GM19099 (cell line): ENCODE measurements at regions not wholly inside any gene's neighbourhood (a gene's known extent, or its start where the extent isn't known, plus 50 kb on each side); places are given as distances from the start of the nearest gene placed in this dataset.

Experiments used
- POLR2A ChIP-seq: IDR thresholded peaks from 3 replicates; pipeline ENCODE4 v1.6.1; 2011; ENCODE audit warnings: low read depth; ENCODE audit not compliant: insufficient read length; ENCODE audit errors: extremely low read depth

- no peak for TF ChIP-seq POLR2A
Measured at GRCh38 chr21:25170681-25171080, 436.6 kb downstream of the MRPL39 start.

DNA sequence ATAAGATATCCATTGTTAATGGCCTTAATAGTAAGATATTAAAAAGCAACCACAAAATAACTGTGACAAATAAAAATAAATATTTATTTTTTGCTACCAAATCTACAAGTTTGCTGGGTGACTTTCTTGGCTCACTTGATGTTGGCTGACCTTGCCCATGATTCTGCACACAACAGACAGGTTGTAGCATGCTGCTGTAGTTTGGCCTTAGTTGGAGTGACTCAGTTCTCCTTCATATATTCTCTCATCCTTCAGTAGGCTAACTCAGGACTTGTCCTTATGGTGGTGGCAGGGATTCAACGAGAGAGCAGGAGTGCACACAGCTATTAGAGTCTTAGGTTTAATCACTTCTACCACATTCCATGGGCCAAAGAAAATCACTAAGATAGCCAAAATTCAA is 437.9 kb downstream of the MRPL39 start:
- TF ChIP-seq POLR2A = no peak

GRCh38 chr21:25161571-25161970 is 445.7 kb downstream of the MRPL39 start:
- TF ChIP-seq POLR2A = no peak

- no peak for TF ChIP-seq POLR2A
Measured at GRCh38 chr21:25149022-25149421, 458.3 kb downstream of the MRPL39 start.

GRCh38 chr21:25139414-25139813 is 467.9 kb downstream of the MRPL39 start:
- no peak for TF ChIP-seq POLR2A

DNA sequence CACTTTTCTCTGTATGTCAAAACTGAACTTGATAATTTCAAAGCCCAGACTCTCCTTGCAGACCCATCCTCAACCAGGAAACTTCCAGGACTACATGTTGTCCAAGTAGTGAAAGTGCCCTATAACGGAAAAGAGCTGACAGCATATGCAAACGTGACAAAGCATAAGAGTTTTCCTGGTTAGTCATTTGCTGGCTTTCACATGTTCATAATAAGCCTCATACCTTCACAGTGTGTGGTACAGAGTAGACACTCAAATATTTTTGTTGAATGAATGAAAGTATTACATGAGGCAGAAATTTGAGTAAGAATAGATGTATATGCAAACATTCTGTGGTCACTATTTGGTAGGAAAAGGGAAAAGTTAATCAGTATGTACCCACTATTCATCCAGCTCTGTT is 473.3 kb downstream of the MRPL39 start:
- no peak for TF ChIP-seq POLR2A

GRCh38 chr21:25127811-25128210 is 479.5 kb downstream of the MRPL39 start:
- no peak for TF ChIP-seq POLR2A

GRCh38 chr21:25127007-25127406 is 480.3 kb downstream of the MRPL39 start:
- TF ChIP-seq POLR2A = no peak

DNA sequence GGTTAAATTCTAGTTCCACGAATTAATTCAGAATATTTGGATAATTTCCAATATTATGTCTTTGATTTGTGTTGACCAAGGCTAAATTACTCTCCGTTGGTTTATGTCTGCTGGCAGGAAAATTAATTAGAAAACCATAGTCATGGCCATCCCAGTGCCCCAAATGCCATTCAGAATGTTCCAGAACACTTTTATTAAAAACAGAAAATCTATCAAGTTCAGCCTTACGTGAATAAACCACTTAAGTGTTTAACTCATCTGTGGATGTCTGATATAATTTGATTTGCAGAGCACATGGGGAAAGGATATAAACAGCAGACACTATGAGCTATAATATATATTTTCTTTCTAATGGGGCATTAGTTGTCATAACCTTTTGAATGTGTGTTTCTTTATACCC is 480.7 kb downstream of the MRPL39 start:
- no peak for TF ChIP-seq POLR2A

GRCh38 chr21:25118648-25119047 is 488.6 kb downstream of the MRPL39 start:
- TF ChIP-seq POLR2A = no peak

- no peak for TF ChIP-seq POLR2A
Measured at GRCh38 chr21:25115021-25115420, 492.3 kb downstream of the MRPL39 start.

- TF ChIP-seq POLR2A = no peak
Measured at GRCh38 chr21:25107708-25108107, 499.6 kb downstream of the MRPL39 start.

DNA sequence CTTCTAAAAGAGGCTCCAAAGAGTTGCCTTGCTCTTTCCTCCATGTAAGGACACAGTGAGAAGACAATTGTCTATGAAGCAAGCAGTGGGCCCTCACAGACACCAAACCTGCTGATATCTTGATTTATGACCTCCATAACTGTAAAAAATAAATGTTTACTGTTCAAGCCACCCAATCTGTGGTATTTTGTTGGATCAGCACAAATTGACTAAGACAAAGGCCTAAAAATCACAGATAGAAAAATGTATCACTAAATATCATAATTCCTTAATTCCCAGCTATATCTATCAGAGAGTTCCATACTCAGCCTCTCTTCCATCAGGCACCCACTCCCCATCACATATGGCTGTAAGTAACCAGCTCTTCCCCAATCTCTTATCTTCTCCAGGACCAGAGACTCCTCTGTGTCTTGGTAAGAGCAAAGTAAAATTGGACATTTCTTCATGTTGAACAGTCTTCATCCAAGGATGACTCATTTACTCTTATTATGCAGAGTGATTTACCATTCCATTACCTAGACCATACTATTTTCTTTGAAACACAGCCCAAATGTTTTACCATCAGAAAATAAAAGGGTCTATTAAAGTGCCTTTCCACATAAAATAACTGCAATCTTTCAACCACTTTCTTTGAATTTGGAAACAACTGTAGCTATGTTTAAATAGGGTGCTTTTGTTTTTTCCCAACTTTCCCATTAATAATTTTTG is 503.6 kb downstream of the MRPL39 start:
- no peak for TF ChIP-seq POLR2A

- TF ChIP-seq POLR2A = no peak
Measured at GRCh38 chr21:25097648-25098047, 509.6 kb downstream of the MRPL39 start.

GRCh38 chr21:25094695-25095094 is 512.6 kb downstream of the MRPL39 start:
- no peak for TF ChIP-seq POLR2A

- no peak for TF ChIP-seq POLR2A
Measured at GRCh38 chr21:25092441-25093011, 514.8 kb downstream of the MRPL39 start.

- no peak for TF ChIP-seq POLR2A
Measured at GRCh38 chr21:25081096-25081495, 526.2 kb downstream of the MRPL39 start.
